ENCODE measurements at regions not wholly inside any gene's neighbourhood (a gene's known extent, or its start where the extent isn't known, plus 50 kb on each side); places are given as distances from the start of the nearest gene placed in this dataset.

DNA sequence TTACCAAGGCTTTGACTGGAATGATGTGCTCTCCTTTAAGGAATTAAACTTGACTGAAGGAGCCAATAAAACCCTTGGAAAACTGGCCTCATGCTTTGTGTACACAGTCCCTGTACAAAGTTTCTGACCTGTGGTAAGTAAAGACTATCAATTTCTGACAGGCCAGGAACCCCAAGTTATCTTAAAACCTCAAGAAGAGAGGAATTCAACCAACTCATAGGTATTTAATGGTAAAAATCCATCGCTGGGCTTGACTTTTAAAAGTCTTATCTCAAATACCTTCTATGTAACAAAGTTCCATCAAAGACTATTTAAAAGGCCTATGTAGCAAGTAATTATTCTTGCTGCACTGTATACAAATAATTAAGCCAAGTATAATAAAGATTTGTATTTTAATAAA, 103.7 kb upstream of the TENT5D start:
- Mint-ChIP-seq H3K27ac (no peak overlapping the region), H3K4me1 (ENCODE audit: low read depth) (no peaks in the 10 kb centered on the region), H3K9me3 (no peaks in the 10 kb centered on the region), H3K36me3 (ENCODE audit: low read depth) (no peaks in the 10 kb centered on the region), H3K4me3 (no peak overlapping the region), H3K27me3 (no peaks in the 10 kb centered on the region)
- DNase-seq (no peak), ATAC-seq (no peak)
- TF ChIP-seq, protein P1, sequence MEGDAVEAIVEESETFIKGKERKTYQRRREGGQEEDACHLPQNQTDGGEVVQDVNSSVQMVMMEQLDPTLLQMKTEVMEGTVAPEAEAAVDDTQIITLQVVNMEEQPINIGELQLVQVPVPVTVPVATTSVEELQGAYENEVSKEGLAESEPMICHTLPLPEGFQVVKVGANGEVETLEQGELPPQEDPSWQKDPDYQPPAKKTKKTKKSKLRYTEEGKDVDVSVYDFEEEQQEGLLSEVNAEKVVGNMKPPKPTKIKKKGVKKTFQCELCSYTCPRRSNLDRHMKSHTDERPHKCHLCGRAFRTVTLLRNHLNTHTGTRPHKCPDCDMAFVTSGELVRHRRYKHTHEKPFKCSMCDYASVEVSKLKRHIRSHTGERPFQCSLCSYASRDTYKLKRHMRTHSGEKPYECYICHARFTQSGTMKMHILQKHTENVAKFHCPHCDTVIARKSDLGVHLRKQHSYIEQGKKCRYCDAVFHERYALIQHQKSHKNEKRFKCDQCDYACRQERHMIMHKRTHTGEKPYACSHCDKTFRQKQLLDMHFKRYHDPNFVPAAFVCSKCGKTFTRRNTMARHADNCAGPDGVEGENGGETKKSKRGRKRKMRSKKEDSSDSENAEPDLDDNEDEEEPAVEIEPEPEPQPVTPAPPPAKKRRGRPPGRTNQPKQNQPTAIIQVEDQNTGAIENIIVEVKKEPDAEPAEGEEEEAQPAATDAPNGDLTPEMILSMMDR (IDR thresholded peaks at IDR 0.05), result no peak
- ChIA-PET CTCF (no interaction called here), POLR2A (interaction anchor here (0.6 kb wide), 1 partner anchor 613 kb away, joined by 3 read pairs; no protein-coding TSS in a partner anchor)
- intact Hi-C loops (cut with micrococcal nuclease), result no loop called here

DNA sequence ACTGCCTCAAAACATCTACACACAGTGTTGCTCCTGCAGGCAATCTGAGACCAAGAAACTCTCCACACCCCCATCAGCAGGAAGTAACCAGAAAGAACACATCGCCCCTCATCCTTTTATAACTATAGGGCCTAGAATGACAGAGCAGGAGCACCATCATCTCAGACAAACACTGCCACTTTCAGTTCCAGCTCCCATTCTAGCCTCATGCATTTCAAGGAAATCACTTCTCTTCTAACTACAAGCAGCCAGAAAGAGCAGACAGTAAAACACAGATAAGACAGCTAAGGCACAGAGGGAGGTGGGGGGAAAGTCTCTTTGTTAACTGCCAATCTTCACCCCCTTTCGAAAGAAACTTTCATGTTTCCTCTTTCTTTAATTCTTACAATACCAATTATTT, 102.6 kb upstream of the TENT5D start:
- intact Hi-C loops (cut with micrococcal nuclease), result no loop called here
- Mint-ChIP-seq H3K27ac (no peak overlapping the region), H3K27me3 (no peaks in the 10 kb centered on the region), H3K4me3 (no peak overlapping the region), H3K9me3 (no peaks in the 10 kb centered on the region), H3K36me3 (ENCODE audit: low read depth) (no peaks in the 10 kb centered on the region), H3K4me1 (ENCODE audit: low read depth) (no peaks in the 10 kb centered on the region)
- POLR2A ChIA-PET, result no interaction called here
- ATAC-seq, result no peak
- DNase-seq, result no peak
- TF ChIP-seq, protein P1 (IDR thresholded peaks at IDR 0.05), result no peak
- CTCF ChIA-PET, result no interaction called here

DNA sequence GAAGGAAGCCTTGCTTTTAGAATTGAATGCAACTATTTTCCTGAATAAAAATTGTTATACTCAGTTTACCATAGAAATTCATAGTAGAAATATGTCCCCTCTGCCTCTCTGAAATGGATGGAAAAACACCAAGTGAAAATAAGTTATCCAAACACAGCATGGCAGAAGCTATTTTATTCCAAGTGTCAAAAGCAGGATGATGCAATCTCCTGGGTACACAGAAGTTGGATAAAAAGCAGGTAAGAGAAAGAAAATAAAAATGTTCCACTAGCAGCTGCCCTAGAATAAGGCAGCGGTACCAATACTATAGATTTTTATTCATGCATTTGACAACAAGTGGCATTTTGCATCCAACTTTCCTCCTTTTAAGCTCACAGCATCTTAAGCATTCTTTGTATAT, 89.0 kb upstream of the TENT5D start:
- H3K27ac Mint-ChIP-seq, result no peak overlapping the region
- no peaks in the 10 kb centered on the region for H3K36me3 Mint-ChIP-seq (ENCODE audit: low read depth)
- no peak overlapping the region for H3K4me3 Mint-ChIP-seq
- intact Hi-C loops (cut with micrococcal nuclease), result no loop called here
- no peaks in the 10 kb centered on the region for H3K27me3 Mint-ChIP-seq
- H3K9me3 Mint-ChIP-seq, result no peaks in the 10 kb centered on the region
- no peak for ATAC-seq
- TF ChIP-seq, protein P1 (IDR thresholded peaks at IDR 0.05), result no peak
- DNase-seq, result no peak
- CTCF ChIA-PET, result no interaction called here
- POLR2A ChIA-PET, result no interaction called here
- H3K4me1 Mint-ChIP-seq (ENCODE audit: low read depth), result no peaks in the 10 kb centered on the region

DNA sequence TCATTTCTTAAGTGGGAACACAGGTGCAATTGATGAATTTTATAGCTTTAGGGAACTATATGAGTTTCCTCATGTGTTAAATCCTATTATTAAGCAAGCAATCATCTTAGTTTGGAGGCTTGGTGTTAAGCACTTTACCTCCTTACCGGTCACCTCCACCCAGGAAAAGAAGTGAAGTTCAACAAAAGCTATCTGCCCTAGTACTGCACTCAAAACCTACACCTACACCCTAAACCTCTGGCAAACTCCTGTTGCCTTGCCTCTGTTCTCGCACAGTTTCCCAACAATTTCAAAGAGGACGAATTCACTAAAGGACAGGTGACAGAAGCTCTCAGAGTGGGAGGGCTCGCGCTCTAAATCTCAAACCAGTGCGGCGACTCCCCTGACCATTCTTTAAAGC, 85.7 kb upstream of the TENT5D start:
- H3K27me3 Mint-ChIP-seq, result no peaks in the 10 kb centered on the region
- POLR2A ChIA-PET, result no interaction called here
- CTCF ChIA-PET, result no interaction called here
- H3K36me3 Mint-ChIP-seq (ENCODE audit: low read depth), result no peaks in the 10 kb centered on the region
- no peak overlapping the region for H3K27ac Mint-ChIP-seq
- H3K9me3 Mint-ChIP-seq, result no peaks in the 10 kb centered on the region
- intact Hi-C loops (cut with micrococcal nuclease), result no loop called here
- H3K4me3 Mint-ChIP-seq, result no peak overlapping the region
- TF ChIP-seq, protein P1 (IDR thresholded peaks at IDR 0.05), result no peak
- no peak for ATAC-seq
- H3K4me1 Mint-ChIP-seq (ENCODE audit: low read depth), result no peaks in the 10 kb centered on the region
- no peak for DNase-seq

DNA sequence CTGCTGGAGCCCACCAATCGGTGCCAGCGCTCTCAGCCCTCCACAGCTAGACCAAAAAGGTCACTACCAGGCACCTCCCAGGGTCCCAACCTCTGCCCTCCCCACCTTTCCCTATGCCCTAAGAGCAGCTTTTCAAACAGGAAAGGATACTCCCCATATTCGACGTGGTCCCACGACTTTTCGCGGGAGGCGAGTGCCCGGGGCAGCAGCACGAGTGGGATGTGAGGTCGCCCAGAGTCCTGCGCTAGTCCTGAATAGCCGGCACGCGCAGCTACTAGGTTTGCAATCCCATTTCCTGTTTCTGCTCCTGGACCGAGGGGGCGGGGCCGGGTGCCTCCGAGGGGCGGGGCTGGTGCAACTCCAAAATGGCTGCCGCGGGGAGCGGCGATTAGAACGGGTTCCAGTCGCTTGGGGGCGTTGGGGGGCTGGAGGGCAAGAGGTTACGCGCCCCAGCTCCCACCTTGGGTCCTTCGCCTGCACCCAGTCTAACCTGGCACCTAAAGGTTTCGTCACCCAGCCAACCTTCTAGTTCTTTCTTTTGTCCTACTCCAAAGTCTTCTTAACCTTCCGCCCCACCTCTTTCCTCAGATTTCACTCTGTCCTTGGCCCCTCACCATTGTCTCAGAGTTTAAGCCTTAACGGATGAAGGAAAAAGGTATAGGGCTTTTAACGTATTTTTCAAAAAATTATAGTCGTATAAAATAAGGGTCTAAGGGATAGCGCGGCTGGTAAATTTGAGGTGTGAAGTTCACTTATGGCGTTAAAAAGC, 85.0 kb upstream of the TENT5D start:
- no peaks in the 10 kb centered on the region for H3K4me1 Mint-ChIP-seq (ENCODE audit: low read depth)
- H3K36me3 Mint-ChIP-seq (ENCODE audit: low read depth), result no peaks in the 10 kb centered on the region
- DNase-seq (peak; percentile 6), ATAC-seq (no peak)
- CTCF ChIA-PET, result no interaction called here
- TF ChIP-seq, protein P1 (IDR thresholded peaks at IDR 0.05), result no peak
- POLR2A ChIA-PET, result no interaction called here
- H3K4me3 Mint-ChIP-seq, result no peak overlapping the region
- no peaks in the 10 kb centered on the region for H3K27me3 Mint-ChIP-seq
- H3K9me3 Mint-ChIP-seq, result no peaks in the 10 kb centered on the region
- intact Hi-C loops (cut with micrococcal nuclease), result no loop called here
- H3K27ac Mint-ChIP-seq, result no peak overlapping the region

All from activated CD8-positive, alpha-beta T cell treated with anti-CD3 and anti-CD28 coated beads for 36 hours (primary cell).